HG03457 (cell line): ENCODE measurements at regions not wholly inside any gene's neighbourhood (a gene's known extent, or its start where the extent isn't known, plus 50 kb on each side); places are given as distances from the start of the nearest gene placed in this dataset.

Experiments used
- ATAC-seq: cut with Tn5 transposase; IDR thresholded peaks from one replicate; pipeline ENCODE4 v1.9.1; 2021; ENCODE audit warnings: moderate number of reproducible peaks; ENCODE audit not compliant: unreplicated experiment

DNA sequence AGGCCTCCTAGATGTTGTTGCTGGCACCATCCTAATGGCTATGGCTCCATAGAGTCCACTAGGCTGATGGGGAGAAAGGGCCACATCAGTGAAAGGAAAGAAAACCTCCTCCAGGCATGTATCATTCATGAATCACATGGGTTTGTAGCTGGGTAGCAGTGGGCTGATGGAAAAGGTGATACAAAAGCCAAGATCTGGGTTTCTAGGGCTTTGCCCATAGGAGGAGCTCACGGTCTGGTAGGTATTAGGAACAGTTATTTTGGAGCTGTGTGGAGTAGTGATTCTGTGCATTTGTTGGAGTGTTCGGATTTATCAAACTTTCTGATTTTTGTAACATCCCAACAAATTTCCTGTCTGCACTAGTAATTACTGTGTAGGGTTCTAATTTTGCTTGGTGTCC, 259.2 kb downstream of the SLC4A3 start:
- ATAC-seq: no peak

DNA sequence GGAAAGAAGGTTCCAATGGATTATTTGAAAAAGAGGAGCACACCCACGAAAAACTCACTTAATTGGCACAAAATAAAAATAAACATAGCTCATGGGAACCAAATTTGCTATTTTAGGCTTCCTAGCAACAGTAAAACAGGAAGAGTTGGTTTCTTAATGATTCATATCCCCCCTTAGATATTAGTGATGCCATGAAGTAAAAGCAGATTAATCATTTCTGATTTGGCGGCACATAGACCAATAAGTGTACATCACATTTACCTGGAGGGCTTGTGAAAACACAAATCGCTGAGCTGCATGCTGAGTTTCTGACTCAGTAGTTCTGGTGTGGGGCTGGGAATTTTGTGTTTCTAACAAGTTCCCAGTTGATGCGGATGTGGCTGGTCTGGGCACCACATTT, 260.4 kb downstream of the SLC4A3 start:
- no peak for ATAC-seq

- ATAC-seq: no peak
Measured at GRCh38 chr2:219893541-219893940, 266.1 kb downstream of the SLC4A3 start.

DNA sequence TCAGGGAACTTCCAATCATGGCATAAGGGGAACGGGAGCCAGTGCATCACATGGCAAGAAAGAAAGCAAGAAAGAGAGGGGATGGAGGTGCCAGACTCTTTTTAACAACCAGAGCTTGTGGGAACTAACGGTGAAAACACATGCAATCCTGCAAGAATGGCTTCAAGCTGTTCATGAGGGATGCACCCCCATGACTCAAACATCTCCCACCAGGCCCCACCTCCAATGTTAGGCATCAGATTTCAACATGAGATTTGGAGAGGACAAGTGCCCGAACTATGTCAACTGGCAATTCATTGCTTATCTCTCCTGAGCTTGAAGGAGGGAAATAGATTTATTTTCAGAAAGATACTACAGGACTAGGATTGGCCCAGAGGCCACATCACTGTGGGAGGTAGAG, 270.0 kb downstream of the SLC4A3 start:
- no peak for ATAC-seq

- no peak for ATAC-seq
Measured at GRCh38 chr2:219901155-219901554, 273.7 kb downstream of the SLC4A3 start.

GRCh38 chr2:219902891-219903552, 275.6 kb downstream of the SLC4A3 start:
- no peak for ATAC-seq

DNA sequence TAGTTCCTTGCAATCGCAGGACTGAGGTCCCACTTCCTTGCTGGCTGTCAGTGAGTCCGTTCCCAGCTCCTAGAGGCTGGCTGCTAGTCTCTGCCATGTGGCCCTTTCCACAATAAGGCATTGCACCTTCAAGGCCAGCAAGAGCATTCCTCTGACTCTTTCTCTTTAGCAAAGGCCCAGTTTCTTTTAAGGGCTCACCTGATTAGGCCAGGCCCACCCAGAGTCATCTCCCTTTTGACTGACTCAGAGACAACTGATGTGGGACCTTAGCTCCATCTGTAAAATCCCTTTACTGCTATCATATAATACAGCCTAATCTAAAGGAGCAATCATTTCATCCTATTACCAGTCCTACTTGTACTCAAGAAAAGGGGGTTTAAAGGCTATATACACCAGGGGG, 278.2 kb downstream of the SLC4A3 start:
- ATAC-seq: no peak

- ATAC-seq: no peak
Measured at GRCh38 chr2:219906114-219907010, 278.9 kb downstream of the SLC4A3 start.

- no peak for ATAC-seq
Measured at GRCh38 chr2:219907011-219907365, 279.6 kb downstream of the SLC4A3 start.

DNA sequence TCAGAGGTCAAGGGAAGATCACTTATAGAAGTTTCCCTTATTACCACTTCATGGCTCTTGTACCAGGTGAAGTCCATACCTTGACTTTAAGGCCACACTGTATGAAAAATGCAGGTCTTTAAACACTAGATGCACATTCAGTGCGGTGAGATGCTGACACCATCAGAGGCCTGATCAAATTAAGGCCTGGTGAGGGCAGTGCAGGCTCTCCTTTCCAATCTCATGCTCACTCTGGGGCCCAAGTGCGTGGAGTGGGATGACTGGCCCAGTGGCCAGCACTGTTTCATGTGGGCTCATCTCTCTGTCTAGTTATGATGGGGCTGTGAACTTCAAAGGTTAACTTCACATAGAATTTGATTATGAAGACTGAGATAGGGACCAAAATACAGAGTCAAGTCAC, 281.1 kb downstream of the SLC4A3 start:
- ATAC-seq: no peak

DNA sequence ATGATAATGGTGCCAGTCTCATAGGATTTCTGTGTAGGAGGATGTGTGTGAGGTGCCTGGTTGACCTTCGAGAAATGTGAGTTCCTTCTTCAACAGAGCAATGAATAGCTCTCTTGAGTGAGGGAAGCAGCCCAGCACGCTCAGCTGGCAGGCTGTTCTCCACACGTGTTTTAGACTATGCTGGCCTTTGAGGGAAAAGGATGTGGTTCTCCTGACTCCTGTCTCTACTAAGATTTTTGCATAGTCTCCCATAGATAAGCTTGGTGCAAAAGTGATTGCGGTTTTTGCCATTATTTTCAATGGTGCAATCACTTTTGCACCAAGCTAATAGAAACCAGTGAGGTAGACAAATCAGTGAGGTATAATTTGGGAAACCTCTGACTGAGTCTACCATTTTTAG, 284.1 kb downstream of the SLC4A3 start:
- no peak for ATAC-seq

- ATAC-seq: no peak
Measured at GRCh38 chr2:219912491-219912921, 285.1 kb downstream of the SLC4A3 start.

DNA sequence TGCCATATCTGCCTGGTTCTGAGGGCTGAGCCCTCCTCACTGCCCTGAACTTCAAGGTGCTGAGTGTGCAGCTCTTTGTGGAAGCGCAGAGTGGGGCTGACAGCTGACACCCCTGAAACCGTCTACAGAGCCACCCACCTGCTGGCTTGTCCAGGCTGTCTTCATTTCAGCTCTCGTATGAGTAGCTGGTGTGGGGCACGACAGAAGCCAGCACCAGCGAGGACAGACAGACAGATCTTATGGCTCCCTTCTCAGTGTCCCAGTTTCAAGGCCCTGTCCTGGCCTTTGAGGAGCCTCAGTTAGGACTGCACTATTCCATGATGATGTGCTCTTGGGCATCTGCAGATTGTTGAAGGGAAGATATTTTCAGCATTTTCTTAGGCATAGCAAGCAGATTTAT, 287.1 kb downstream of the SLC4A3 start:
- no peak for ATAC-seq

GRCh38 chr2:219916281-219916680, 288.9 kb downstream of the SLC4A3 start:
- ATAC-seq: no peak

DNA sequence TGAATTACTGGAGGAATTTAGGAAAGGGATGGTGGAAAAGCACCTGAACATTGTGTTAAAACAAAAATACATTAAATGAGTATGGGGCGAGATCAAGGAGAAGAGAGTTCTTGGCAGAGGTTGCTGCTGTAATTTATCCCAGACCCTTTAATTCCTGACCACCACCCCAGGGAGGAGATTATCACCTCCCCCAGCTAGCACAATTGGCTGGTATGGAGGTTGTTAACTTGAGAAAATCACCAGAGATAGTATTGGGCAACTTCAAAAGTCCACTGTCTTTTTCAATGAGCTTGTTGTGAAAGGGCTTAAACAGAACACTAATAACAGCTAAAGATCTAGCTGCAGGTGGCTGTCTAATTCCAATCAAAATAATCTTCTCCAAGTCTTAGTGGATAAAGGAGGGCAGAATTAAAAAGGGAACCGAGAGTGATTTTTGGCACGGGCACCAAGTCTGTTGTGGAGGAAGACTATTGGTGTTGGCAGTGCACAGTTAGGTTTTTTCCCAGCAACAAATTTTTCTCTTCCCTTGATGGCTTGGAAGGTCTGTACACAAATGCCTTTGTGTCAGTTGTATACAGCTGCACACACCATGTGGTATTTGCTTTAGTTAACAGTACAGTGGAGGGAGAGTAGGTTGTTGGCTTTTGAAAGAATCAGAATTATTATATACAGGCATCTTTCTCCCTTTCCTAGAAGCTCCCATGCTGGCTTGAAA, 289.5 kb downstream of the SLC4A3 start:
- ATAC-seq: no peak

- no peak for ATAC-seq
Measured at GRCh38 chr2:219918254-219918653, 290.8 kb downstream of the SLC4A3 start.

DNA sequence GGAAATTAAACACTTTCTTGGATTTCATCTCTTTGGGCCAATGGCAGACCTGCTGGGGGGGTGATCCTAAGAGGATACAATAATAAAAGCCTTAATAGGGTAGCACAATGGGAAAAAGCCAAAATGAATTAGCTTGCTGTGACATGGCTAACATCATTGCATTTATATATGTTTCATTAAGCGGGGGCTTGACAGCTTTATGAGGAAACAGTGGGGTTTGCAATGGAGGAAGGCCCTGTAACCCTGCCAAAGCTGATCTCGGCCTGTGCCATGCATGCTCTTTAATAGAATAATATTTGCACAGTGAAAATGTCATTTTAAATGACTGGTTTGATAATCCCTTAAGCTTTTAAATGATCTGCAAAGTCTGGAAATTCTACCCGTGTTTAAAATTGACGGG, 291.5 kb downstream of the SLC4A3 start:
- ATAC-seq: no peak

- ATAC-seq: no peak
Measured at GRCh38 chr2:219919506-219919905, 292.1 kb downstream of the SLC4A3 start.

DNA sequence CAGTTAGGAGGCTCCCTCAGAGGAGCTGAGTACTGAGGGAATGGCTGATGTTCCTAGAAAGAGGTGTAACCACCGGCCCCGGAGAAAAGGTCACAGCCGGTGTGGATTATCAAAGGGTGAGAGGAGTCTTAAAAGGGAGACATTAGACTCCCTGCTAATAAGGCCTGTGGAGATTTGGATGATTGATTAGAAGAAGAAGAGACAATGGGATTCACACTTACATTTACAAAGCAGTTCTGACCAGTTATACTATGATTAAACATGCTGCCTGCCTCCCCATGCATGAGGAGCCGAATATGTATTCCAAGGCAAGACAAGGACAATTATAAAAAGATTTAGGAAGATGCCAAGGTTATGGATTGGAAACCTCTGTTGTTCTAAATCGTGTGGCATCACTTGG, 302.4 kb downstream of the SLC4A3 start:
- no peak for ATAC-seq

DNA sequence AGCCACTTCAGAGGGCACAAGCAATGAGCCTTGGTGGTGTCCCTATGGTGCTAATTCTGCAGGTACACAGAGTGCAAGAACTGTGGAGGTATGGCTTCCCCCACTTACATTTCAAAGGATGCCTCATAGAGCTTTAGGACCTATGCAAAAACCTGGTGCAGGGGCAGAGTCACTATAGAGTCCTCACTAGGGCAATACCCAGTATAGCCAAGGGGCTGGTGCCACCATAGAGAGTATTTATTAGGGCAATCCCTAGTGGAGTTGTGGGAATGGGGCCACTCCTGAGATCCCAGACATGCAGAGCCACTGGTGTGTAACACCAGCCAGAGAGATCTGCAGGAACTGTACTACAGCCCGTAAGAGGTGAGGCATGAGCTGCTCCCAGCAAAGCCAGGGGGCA, 312.2 kb downstream of the SLC4A3 start:
- ATAC-seq: no peak

DNA sequence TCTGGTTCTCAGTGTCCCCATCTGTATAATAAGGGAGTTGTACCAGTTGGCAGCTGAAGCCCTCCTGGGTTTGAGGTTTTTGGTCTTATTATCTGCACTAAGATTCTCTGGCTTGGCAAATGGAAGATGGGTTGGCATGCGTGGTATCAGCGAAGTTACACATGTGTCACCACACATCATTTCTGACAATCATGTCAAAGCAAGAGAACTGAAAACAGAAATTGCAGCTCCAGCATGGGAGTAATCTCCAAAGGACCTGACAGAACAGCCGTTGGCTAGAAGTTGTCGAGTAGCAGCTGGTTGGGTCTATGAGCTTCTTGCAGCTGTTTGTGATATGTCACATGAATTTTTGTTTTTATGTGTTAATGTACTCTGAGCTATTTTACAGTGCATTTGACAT, 317.4 kb downstream of the SLC4A3 start:
- ATAC-seq: no peak

DNA sequence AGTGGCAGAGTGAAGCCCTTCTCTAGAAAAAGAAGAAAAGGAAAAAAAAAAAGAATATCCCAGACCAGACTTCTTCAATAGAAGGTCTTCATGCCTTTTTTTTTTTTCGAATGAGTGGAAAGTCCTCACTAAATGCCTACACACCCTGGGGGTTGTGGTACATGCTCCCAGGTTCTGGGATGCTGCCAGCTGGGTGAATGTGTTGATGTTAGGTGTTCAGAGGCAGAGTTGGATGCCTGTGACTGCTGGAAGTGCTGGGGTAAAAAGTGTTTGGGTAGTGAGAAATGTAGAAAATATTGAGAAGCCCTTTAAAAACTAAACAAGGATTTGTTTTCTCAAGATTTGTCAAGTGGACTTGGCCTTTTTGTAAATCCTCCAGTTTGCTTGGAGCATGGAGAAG, 318.6 kb downstream of the SLC4A3 start:
- no peak for ATAC-seq
